SW480 (cell line): ENCODE measurements at regions not wholly inside any gene's neighbourhood (a gene's known extent, or its start where the extent isn't known, plus 50 kb on each side); places are given as distances from the start of the nearest gene placed in this dataset.
"Not testable (repeated sequence)": the region's sequence is repeated elsewhere in the genome, so short reads cannot be mapped to it uniquely, and the experiment has no call there.

Experiments
- DNase-seq: peaks from one replicate; pipeline ENCODE4 v3.0.0-alpha.2; 2016; ENCODE audit warnings: low spot score

DNA sequence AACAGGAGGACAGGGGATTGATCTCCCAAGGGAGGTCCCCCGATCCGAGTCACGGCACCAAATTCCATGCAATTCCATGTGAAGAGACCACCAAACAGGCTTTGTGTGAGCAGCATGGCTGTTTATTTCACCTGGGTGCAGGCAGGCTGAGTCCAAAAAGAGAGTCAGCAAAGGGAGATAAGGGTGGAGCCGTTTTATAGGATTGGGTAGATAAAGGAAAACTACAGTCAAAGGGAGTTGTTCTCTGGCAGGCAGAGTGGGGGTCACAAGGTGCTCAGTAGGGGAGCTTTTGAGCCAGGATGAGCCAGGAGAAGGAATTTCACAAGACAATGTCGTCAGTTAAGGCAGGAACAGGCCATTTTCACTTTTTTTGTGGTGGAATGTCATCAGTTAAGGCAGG, 752.7 kb downstream of the GALC start:
- not testable (repeated sequence) for DNase-seq

DNA sequence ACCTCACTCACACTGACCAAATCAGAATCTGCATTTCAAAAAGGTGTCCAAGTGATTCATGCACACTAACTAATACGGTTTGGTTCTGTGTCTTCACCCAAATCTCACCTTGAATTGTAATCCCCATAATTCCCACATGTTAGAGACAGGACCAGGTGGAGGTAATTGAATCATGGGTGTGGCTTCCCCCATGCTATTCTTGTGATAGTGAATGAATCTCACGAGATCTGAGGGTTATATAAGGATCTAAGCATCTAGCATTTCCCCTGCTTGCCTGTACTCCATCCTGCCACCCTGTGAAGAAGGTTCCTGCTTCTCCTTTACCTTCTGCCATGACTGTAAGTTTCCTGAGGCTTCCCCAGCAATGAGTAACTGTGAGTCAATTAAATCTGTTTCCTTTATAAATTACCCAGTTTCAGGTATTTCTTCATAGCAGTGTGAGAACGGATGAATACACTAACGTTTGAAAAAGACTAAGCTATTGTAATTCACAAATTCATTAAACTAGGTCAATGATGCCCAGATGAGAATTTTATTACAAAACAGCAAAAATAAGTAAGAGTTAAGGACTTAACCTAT, 759.1 kb downstream of the GALC start:
- no peak for DNase-seq

DNA sequence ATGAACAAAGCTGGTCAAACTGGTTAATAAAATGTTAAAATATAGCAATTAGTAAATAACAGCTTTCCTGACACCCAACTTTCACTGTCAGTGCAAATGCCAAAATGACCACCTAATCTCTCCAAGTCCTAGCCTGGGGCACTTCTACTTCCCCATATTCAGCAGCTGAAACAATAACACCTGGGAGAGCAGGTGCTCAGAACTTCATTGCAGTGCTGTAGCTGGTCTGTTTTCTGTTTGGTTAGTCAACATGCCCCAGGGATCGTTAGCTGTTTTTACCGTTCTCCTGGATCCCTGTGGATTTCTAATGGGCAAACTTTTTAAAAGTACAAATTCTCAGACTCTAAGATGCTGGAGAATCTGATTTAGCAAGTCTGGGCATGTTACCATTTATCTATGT, 759.7 kb downstream of the GALC start:
- DNase-seq = no peak

DNA sequence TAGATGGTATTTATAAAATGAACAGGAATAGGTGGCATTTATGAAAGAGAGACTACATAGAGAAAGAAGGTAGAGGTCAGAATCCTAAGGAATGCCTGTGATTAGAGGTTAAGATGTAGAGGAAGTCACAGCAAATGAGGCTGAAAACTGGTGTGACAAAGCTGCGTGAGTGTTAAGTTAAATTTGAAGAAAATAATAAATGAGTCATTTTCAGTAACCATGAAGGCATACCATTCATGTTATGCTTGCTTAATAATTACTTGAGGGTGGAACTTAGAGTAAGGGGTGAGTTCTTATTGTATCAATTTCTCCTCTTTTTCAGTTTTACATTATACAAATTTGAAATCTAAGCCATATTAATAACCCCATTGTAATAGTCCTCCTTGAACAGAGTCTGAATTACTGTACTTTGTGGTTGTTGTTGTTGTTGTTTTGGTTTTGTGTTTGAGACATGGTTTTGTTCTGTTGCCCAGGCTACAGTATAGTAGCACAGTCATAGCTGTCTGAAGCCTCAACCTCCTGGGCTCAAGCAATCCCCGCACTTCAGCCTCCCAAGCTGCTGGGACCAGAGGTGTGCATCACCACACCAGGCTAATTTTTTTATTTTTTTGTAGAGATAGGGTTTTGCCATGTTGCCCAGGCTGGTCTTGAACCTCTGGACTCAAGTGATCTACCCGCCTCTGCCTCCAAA, 761.5 kb downstream of the GALC start:
- DNase-seq = no peak

DNA sequence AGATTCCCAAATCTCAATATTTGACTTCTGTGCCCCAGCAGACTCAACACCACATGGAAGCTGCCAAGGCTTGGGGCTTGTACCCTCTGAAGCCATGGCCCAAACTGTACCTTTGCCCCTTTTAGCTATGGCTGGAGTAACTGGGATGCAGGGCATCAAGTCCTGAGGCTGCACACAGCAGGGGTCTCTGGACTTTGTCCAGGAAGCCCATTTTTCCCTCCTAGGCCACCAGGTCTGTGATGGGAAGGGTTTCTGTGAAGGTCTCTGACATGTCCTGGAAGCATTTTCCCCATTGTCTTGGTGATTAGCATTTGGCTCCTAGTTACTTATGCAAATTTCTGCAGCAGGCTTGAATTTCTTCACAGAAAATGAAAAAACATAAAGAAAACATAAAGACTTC, 762.3 kb downstream of the GALC start:
- DNase-seq = no peak

DNA sequence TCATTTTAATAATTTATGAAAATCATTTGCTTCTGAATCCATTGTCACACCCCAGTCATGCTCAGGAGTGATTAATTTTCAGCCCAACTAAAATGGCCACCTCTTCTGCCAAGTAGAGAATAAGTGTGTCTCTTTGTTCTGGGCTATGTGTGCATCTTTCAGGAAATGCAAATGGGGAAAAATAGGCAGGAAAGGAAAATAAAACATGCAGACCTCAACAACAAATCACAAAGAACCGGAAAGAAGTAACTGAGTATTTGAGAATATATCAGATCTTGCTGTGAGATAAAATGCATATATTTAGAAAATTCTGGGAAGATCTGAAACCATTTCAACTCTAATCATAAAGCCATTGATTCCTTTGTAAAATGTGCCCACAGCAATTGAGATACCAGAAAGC, 763.9 kb downstream of the GALC start:
- no peak for DNase-seq

DNA sequence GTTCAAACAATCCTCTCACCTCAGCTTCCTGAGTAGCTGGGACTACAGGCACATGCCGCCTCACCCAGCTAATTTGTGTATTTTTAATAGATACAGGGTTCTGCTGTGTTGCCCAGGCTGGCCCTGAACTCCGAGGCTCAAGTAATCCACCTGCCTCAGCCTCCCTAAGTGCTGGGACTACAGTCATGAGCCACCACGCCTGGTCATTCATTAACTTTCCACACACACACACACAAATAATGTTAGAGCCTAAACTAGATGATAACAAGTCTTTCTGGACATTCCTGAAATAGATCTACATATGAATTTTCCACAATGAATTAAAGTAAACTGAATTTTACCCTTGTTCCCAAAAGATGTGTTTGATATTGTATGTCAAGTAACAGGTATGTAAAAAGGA, 776.0 kb downstream of the GALC start:
- no peak for DNase-seq

DNA sequence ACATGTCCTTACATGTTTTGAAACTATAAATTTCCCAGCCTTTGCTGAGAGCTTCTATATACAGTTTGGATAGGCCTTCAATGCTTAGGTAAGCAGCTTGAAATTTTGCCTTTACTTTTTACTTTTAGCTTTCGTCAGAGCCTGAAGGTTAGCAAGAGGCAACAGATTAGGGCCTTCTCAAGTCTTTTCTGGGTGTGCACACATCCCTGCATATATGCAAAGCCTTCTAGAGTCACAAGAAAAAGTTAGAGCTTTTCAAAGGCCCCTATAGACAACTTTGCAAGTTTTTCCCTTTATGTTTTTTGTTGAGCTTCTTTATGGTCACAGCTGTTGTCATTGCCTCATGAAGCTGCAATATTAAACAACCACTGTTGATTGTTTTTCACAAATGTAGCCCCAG, 778.4 kb downstream of the GALC start:
- DNase-seq = no peak

DNA sequence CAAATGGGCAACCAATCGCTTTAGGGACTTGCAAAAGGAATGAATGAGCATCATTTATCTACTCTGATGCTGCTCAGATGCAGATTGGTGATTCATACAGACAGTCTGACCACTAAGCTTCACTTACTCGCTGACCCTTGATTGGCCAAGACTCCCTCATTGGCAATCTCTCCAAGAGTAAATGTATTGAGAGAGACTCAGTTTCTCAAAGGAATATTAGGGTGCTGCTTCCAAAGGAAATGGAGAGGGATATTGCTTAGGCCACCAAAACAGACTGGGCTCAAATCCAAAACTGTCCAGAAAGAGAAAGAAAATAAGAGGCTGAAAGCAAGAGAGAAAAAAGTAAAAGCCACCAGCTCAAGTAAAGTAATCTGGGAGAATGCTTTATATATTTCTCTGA, 785.2 kb downstream of the GALC start:
- no peak for DNase-seq

DNA sequence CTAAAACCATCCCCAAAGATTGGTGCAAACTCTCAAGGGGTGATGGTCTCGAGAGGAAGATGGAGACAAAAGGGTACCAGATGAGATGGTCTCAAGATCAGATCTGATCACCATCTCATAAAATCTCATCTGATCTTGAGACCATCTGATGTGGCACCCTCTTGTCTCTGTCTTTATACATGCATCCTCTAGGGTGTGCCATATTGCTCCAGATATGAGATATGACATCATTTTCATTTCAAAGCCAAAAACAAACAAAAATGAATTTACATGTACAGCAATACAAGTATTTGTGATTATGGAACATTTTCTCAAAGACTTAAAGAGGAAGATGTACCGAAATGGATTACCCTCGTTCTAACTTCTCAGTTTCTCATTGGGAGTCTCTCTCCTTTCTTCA, 787.2 kb downstream of the GALC start:
- no peak for DNase-seq

DNA sequence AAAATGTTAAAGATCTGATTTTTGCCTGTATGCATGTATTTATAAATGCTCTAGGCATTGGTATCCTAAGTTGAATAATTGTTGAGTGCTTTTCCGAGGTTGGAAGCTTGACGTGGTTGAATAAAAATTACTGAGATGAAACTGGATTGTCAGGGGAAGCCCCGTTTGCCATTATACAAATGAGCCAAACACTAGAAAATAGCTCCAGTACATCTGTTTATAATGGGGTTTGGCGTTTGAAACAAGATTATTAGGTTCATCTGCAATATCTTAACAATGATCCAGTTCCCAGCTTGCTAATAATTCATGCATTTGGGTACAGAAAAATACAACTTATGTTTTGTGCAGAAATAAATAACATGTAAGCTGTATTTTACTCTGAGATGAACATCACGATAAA, 789.6 kb downstream of the GALC start:
- DNase-seq = no peak

DNA sequence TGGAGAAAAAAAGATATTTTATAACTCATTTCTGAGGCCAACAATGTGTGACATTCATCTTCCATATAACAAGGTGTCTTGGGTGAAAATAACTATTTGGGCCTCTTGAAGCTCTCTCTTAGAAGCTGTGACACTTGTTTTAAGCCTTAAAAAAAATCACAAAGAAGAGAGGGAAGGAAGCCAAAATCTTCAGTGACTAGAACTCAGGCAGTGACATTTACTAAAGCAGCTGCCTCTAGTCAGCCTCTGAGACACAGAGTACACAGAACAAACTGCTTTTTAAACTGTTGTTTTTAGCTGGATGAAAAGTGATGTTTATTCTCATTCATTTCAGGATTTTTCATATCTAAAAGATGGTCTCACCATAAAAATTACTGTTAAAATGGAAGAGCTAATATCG, 793.6 kb downstream of the GALC start:
- no peak for DNase-seq

DNA sequence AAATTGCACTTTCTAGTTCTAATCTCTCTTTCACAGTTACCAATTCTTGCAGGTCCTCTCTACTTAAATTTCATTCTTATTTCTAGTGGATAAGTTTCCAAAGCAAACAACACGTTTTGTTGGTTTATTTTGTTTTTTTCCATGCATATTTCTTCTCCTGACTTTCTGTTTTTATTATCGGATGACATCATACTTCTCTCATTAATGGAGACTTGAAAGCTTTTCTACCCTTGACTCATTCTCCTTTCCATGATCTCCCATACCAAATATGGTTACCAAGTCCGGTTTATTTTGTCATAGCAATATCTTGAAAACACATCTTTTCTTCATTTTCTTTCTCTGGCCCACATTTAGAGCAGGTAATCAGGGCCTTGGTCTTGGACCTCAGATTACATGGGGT, 796.5 kb downstream of the GALC start:
- DNase-seq = no peak

DNA sequence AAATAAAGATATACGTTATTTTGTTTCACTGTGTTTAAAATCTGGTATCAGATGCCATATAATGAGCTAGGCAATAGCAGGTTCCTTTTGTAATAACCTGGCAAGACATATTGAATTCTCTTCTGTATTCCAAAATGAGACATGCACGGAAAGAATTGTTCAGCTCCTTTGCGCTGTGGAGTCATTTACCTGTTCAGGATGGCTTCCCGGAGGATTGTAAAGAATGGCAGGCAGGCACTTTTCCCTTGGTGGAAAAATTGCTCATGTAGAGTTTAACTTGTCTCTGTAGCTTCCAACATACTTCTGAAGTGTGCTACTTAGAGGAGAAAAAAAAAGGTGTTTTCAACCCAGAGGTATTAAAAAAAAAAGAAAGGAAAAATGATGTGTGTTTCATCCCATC, 805.2 kb downstream of the GALC start:
- no peak for DNase-seq

DNA sequence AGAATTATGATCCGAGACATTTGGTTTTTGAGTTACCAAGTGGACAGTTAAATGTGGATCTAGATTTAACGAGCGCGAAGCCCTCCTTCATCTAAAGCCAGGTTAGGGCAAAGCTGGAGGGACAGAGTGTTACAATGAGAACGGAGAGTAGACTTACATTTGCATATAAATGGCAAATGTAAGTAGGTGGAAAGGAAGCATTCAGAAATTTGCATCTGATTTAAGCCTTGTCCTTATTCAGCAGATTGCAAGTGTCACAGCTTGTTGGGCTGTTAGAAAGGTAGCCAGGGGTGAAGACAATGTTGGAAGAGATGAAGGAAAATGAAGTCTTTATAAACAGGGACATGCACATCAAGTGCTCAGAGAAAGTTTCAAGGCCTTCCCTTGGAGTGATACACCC, 806.2 kb downstream of the GALC start:
- DNase-seq = no peak

DNA sequence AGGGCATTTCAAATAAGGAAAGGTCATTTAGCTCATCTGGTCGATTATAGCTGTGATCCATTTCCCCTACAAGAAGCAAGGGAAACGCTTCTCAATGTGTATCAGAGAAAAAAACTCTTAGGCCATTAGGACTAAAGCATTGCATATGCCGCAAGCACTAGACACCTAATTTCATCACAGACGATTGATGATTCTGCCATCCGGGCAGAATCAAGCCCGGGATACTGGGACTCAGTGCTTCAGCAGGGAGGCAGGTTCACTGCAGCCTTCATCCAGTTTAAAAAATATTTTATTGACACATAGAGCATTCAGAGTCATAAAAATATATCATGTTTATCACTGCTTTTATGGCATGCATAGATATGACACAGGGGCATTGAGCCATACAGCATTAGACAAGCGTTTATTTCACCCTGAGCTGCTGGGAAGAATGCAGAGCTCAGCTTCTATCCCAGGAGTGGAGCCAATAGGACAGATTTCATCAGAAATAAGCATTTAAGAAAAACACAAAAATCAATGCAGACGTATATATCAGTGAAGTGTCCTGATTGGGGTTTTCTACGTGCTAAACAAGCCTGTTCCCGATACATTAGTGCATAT, 806.9 kb downstream of the GALC start:
- DNase-seq = no peak

DNA sequence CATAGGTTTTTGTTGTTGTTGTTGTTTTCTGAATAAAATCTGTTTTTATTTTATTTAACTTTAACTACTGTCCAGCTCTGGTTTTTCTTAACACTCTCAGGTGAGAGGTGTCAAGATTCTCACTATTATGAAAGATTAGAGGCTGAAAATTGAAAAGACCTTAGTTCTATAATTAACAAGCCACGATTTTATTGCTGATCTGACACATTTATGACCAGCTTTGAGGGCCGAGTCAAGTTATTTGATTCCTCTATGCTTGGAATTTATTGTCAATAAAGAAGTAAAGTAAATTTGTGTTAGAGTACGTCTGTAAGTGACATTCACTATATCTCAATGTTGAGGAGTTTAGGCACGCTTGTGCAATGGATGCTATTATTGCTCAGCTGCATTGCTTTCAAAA, 808.8 kb downstream of the GALC start:
- DNase-seq = no peak

DNA sequence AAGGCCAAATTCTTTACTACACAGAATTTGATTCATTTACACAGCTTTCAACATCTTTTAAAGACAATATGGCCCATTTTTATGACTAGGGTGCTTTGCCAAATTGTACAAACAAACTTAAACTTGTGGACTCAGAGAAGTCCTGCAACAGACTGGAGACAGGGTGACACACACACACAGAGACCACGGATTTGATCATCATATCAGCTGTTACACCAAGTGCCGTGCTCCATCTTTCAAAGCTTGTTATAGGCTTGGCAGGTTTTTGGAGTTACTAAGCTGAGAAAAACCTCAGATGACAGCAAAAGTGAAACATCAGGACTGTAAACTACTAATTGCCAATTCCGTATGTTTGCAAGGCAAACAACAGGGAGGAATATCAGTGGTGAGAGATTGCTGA, 811.7 kb downstream of the GALC start:
- DNase-seq = no peak

DNA sequence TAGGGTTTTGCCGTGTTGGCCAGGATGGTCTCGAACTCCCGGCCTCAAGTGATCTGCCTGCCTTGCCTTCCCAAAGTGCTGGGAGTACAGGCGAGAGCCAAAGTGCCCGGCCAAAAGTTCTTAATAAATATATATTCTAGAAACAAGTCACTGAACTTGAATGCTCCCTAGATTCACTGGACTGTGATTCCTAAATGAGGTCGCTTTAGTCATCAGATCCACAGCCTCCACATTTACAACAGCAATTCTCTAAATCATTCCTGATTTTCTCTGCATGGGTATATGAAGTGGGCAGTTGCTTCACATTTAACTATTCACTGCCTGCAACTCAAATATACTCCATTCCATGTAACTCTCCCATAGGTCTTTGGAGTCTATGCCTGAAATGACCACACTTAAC, 813.0 kb downstream of the GALC start:
- no peak for DNase-seq

DNA sequence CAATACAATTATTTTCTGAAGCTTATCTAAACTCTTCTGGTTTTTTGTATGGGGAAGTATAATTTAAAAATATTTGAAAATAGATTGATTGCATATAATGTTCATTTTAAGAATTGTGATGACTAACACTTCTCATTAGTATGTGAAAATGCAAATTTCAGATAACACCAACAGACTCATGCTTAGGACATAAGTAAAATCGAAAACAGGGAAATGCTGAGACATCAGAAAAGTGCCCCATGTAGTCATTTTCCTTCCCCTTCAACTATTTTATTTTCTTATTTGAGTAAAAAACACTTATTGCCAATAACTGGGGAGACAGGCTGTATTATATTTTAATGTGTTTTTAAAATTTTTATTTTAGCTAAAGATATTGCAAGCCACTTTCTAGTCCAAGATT, 814.7 kb downstream of the GALC start:
- DNase-seq = no peak

DNA sequence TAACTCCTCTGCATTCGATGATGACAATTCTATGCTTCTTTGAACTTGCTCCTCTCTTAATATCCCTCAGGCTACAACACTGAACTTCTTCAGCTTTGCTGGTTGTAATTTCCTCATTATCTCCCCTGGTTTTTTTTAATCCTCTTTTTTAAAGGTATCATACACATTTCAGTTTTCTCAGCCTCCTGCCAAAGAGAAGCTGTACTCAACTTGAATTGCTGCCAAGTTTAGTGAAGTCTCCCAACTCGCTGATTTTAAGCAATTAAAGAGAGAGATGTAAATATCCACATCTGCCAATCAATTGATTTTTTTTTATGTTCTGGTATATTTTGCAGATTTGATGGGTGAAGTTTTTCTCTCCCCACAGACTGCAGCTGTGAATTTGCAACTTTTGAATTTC, 817.8 kb downstream of the GALC start:
- no peak for DNase-seq

DNA sequence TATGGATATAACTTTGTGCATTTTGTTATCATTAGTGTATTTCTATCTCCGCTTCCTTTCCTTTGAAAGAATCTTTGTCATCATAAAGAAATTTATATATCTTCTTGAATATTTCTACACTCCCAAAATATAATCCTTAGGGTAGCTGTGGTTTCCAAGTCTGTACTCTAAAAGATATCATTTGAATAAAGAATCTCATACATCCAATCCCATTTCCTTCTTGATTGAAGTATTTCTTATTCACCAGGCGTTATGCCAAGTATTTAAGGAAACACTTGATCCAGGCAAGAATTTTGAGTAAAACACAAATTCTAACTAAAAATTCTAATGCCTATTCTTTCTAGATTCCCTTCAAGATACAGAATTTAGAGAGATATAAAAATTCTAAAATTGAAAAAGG, 821.8 kb downstream of the GALC start:
- no peak for DNase-seq

DNA sequence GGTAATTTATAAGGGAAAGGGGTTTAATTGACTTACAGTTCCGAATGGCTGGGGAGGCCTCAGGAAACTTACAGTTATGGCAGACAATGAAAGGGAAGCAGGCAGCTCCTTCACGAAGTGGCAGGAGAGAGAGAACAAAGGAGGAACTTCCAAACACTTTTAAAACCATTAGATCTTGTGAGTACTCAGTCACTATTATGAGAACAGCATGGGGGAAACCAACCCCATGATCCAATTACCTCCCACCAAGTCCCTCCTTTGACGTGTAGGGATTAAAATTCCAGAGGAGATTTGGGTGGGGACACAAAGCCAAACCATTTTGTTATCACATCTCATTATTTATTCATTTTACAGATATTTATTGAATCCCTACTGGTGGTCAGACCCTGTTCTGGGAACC, 822.8 kb downstream of the GALC start:
- DNase-seq = no peak

DNA sequence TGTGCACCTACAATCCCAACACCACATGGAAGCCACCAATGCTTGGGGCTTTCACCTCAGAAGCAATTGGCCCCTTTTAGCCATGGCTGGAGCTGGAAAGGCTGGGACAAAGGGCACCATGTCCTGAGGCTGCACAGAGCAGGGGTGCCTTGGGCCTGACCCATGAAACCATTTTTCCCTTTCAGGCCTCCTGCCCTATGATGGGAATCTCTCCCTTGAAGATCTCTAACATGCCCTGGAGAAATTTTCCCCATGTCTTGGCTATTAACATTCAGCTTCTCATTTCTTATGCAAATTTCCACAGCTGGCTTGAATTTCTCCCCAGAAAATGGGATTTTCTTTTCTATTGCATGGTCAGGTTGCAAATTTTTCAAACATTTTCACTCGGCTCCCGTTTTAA, 823.6 kb downstream of the GALC start:
- no peak for DNase-seq
